Neural progenitor cell (in vitro differentiated cells): ENCODE measurements at regions not wholly inside any gene's neighbourhood (a gene's known extent, or its start where the extent isn't known, plus 50 kb on each side); places are given as distances from the start of the nearest gene placed in this dataset.

Experiments used
- DNase-seq: peaks from one replicate; pipeline ENCODE4 v3.0.0-alpha.2; 2016; ENCODE audit warnings: low spot score
- H2AFZ ChIP-seq: fragments of 200-600 bp; sonication (generic); replicated peaks from 2 replicates; pipeline ENCODE4 v1.6.1; 2016; ENCODE audit warnings: antibody characterized with exemption
- H3F3A ChIP-seq: fragments of 200-600 bp; sonication (generic); 2 replicates; pipeline ENCODE4 v1.6.1; 2016; ENCODE audit warnings: antibody characterized with exemption, low read depth
- H3K27ac ChIP-seq: fragments of 200-600 bp; sonication (generic); 2 replicates; pipeline ENCODE4 v1.5.1; 2016; ENCODE audit warnings: mild to moderate bottlenecking
- H3K27me3 ChIP-seq: fragments of 200-600 bp; sonication (generic); 2 replicates; pipeline ENCODE4 v1.6.1; 2016; ENCODE audit warnings: mild to moderate bottlenecking, moderate library complexity
- H3K36me3 ChIP-seq: fragments of 200-600 bp; sonication (generic); 2 replicates; pipeline ENCODE4 v1.5.1; 2016
- H3K4me1 ChIP-seq: fragments of 200-600 bp; sonication (generic); 2 replicates; pipeline ENCODE4 v1.6.1; 2016; ENCODE audit warnings: mixed run types
- H3K4me2 ChIP-seq: fragments of 200-600 bp; sonication (generic); 2 replicates; pipeline ENCODE4 v1.6.1; 2016
- H3K4me3 ChIP-seq: fragments of 200-600 bp; sonication (generic); 2 replicates; pipeline ENCODE4 v1.5.1; 2016
- H3K79me2 ChIP-seq: fragments of 200-600 bp; sonication (generic); 2 replicates; pipeline ENCODE4 v1.6.1; 2016; ENCODE audit warnings: low read depth
- H3K9ac ChIP-seq: fragments of 200-600 bp; sonication (generic); 2 replicates; pipeline ENCODE4 v1.6.1; 2016
- H3K9me3 ChIP-seq: fragments of 200-600 bp; sonication (generic); 2 replicates; pipeline ENCODE4 v1.5.1; 2016; ENCODE audit warnings: low read depth
- H4K20me1 ChIP-seq: fragments of 200-600 bp; sonication (generic); 2 replicates; pipeline ENCODE4 v1.6.1; 2016; ENCODE audit warnings: low read depth
- H3K27ac Mint-ChIP-seq: 3 replicates; pipeline ENCODE4 v1.8.0; 2021; ENCODE audit warnings: mixed read lengths
- H3K27me3 Mint-ChIP-seq: 2 replicates; pipeline ENCODE4 v1.8.0; 2022; ENCODE audit warnings: low read depth, mild to moderate bottlenecking, inconsistent platforms, moderate library complexity, mixed read lengths; ENCODE audit not compliant: insufficient read depth
- H3K36me3 Mint-ChIP-seq: 3 replicates; pipeline ENCODE4 v1.8.0; 2021; ENCODE audit warnings: mixed read lengths
- H3K4me1 Mint-ChIP-seq: 3 replicates; pipeline ENCODE4 v1.8.0; 2021; ENCODE audit warnings: mixed read lengths
- H3K4me3 Mint-ChIP-seq: 3 replicates; pipeline ENCODE4 v1.8.0; 2021; ENCODE audit warnings: mild to moderate bottlenecking, moderate library complexity, mixed read lengths
- H3K9me3 Mint-ChIP-seq: 3 replicates; pipeline ENCODE4 v1.8.0; 2020; ENCODE audit warnings: mixed read lengths
- CTCF ChIP-seq: fragments of 200-600 bp; sonication (generic); IDR thresholded peaks from 2 replicates; pipeline ENCODE4 v1.5.1; 2017; ENCODE audit warnings: antibody characterized with exemption, mild to moderate bottlenecking
- EZH2 ChIP-seq: fragments of 200-600 bp; sonication (generic); IDR thresholded peaks from 2 replicates; pipeline ENCODE4 v1.6.1; 2017; ENCODE audit warnings: antibody characterized with exemption, mild to moderate bottlenecking, moderate library complexity
- EZH2phosphoT487 ChIP-seq: fragments of 200-600 bp; sonication (generic); IDR thresholded peaks from 2 replicates; pipeline ENCODE4 v1.6.1; 2017; ENCODE audit warnings: antibody characterized with exemption

GRCh38 chr6:147015674-147016073, 188.5 kb upstream of the STXBP5 start:
- Histone ChIP-seq H3K79me2 (no peaks in the 10 kb centered on the region), H3K36me3 (no peaks in the 10 kb centered on the region), H3K27me3 (no peaks in the 10 kb centered on the region), H2AFZ (no peak overlapping the region), H3K4me2 (no peak overlapping the region), H3K9ac (no peak overlapping the region), H3K4me3 (no peak overlapping the region), H3K4me1 (no peaks in the 10 kb centered on the region), H3K27ac (no peak overlapping the region), H4K20me1 (no peaks in the 10 kb centered on the region), H3F3A (no peaks in the 10 kb centered on the region), H3K9me3 (no peaks in the 10 kb centered on the region)
- Mint-ChIP-seq H3K4me1 (no peaks in the 10 kb centered on the region), H3K4me3 (no peak overlapping the region), H3K9me3 (no peaks in the 10 kb centered on the region), H3K27me3 (no peaks in the 10 kb centered on the region), H3K27ac (no peak overlapping the region), H3K36me3 (no peaks in the 10 kb centered on the region)
- DNase-seq = no peak
- no peak for TF ChIP-seq EZH2phosphoT487
- TF ChIP-seq CTCF = no peak
- TF ChIP-seq EZH2 = no peak

- DNase-seq = no peak
- TF ChIP-seq CTCF (no peak), EZH2phosphoT487 (no peak), EZH2 (no peak)
- Histone ChIP-seq H2AFZ (no peak overlapping the region), H4K20me1 (no peaks in the 10 kb centered on the region), H3K9ac (no peak overlapping the region), H3K9me3 (no peaks in the 10 kb centered on the region), H3K27me3 (no peaks in the 10 kb centered on the region), H3K27ac (no peak overlapping the region), H3K4me3 (no peak overlapping the region), H3K79me2 (no peaks in the 10 kb centered on the region), H3F3A (no peaks in the 10 kb centered on the region), H3K4me2 (no peak overlapping the region), H3K4me1 (no peaks in the 10 kb centered on the region), H3K36me3 (no peaks in the 10 kb centered on the region)
- Mint-ChIP-seq H3K4me3 (no peak overlapping the region), H3K36me3 (no peaks in the 10 kb centered on the region), H3K27ac (no peak overlapping the region), H3K9me3 (no peaks in the 10 kb centered on the region), H3K27me3 (no peaks in the 10 kb centered on the region), H3K4me1 (no peaks in the 10 kb centered on the region)
These were observed 187.8 kb upstream of the STXBP5 start for GRCh38 chr6:147016440-147016839.

GRCh38 chr6:147017153-147017552, 187.1 kb upstream of the STXBP5 start:
- no peak for DNase-seq
- Mint-ChIP-seq H3K27me3 (no peaks in the 10 kb centered on the region), H3K4me3 (no peak overlapping the region), H3K36me3 (no peaks in the 10 kb centered on the region), H3K9me3 (no peaks in the 10 kb centered on the region), H3K4me1 (no peaks in the 10 kb centered on the region), H3K27ac (no peak overlapping the region)
- Histone ChIP-seq H3K9me3 (no peaks in the 10 kb centered on the region), H3K27ac (no peak overlapping the region), H3K79me2 (no peaks in the 10 kb centered on the region), H3K27me3 (no peaks in the 10 kb centered on the region), H3K4me2 (no peak overlapping the region), H3K4me3 (no peak overlapping the region), H4K20me1 (no peaks in the 10 kb centered on the region), H2AFZ (no peak overlapping the region), H3F3A (no peaks in the 10 kb centered on the region), H3K36me3 (no peaks in the 10 kb centered on the region), H3K9ac (no peak overlapping the region), H3K4me1 (no peaks in the 10 kb centered on the region)
- no peak for TF ChIP-seq EZH2

GRCh38 chr6:147019001-147019400, 185.2 kb upstream of the STXBP5 start:
- no peaks in the 10 kb centered on the region for H3K4me1 Mint-ChIP-seq
- no peak for TF ChIP-seq CTCF
- TF ChIP-seq EZH2phosphoT487 = no peak
- TF ChIP-seq EZH2 = no peak
- no peak overlapping the region for H3K4me3 Mint-ChIP-seq
- H3K27ac Mint-ChIP-seq = no peak overlapping the region
- H3K27me3 Mint-ChIP-seq = no peaks in the 10 kb centered on the region
- no peak for DNase-seq
- H3K36me3 Mint-ChIP-seq = no peaks in the 10 kb centered on the region
- no peak overlapping the region for H3K27ac ChIP-seq
- H3K36me3 ChIP-seq = no peaks in the 10 kb centered on the region
- no peak overlapping the region for H3K9ac ChIP-seq
- H3K27me3 ChIP-seq = no peaks in the 10 kb centered on the region
- no peak overlapping the region for H3K4me3 ChIP-seq
- no peaks in the 10 kb centered on the region for H3F3A ChIP-seq
- H3K4me1 ChIP-seq = no peaks in the 10 kb centered on the region
- H4K20me1 ChIP-seq = no peaks in the 10 kb centered on the region
- H2AFZ ChIP-seq = no peak overlapping the region
- H3K4me2 ChIP-seq = no peak overlapping the region
- no peaks in the 10 kb centered on the region for H3K9me3 Mint-ChIP-seq
- no peaks in the 10 kb centered on the region for H3K79me2 ChIP-seq
- H3K9me3 ChIP-seq = no peaks in the 10 kb centered on the region
